ENCODE measurements at regions not wholly inside any gene's neighbourhood (a gene's known extent, or its start where the extent isn't known, plus 50 kb on each side); places are given as distances from the start of the nearest gene placed in this dataset.

- Histone ChIP-seq H3K27me3 (replicated peaks; ENCODE audit: insufficient read depth) (no peaks in the 10 kb centered on the region), H3K9me3 (no peaks in the 10 kb centered on the region), H3K4me1 (ENCODE audit: control insufficient read depth in 1 of 2, low read depth in 2 of 2) (no peaks in the 10 kb centered on the region), H3K4me3 (no peak overlapping the region), H3K36me3 (no peaks in the 10 kb centered on the region), H3K27ac (no peak overlapping the region)
- DNase-seq (ENCODE audit: low spot score) (no peak), ATAC-seq (ENCODE audit: insufficient number of reproducible peaks, low FRiP score, low read depth) (no peak)
- no peak for TF ChIP-seq CTCF (IDR thresholded peaks at IDR 0.05)
Measured at GRCh38 chr2:216289470-216289869, 82.8 kb downstream of the MARCHF4 start.

- Histone ChIP-seq H3K27me3 (replicated peaks; ENCODE audit: insufficient read depth) (no peaks in the 10 kb centered on the region), H3K4me3 (no peak overlapping the region), H3K9me3 (no peaks in the 10 kb centered on the region), H3K4me1 (ENCODE audit: control insufficient read depth in 1 of 2, low read depth in 2 of 2) (no peaks in the 10 kb centered on the region), H3K27ac (no peak overlapping the region), H3K36me3 (no peaks in the 10 kb centered on the region)
- DNase-seq (ENCODE audit: low spot score) (no peak), ATAC-seq (ENCODE audit: insufficient number of reproducible peaks, low FRiP score, low read depth) (no peak)
- TF ChIP-seq CTCF (IDR thresholded peaks at IDR 0.05), result no peak
Measured at GRCh38 chr2:216287251-216287650, 85.0 kb downstream of the MARCHF4 start.

GRCh38 chr2:216286616-216287231, 85.6 kb downstream of the MARCHF4 start:
- no peak overlapping the region for H3K27ac ChIP-seq
- H3K4me1 ChIP-seq (ENCODE audit: control insufficient read depth in 1 of 2, low read depth in 2 of 2), result no peaks in the 10 kb centered on the region
- H3K27me3 ChIP-seq (replicated peaks; ENCODE audit: insufficient read depth), result no peaks in the 10 kb centered on the region
- no peak for TF ChIP-seq CTCF (IDR thresholded peaks at IDR 0.05)
- H3K9me3 ChIP-seq, result no peaks in the 10 kb centered on the region
- DNase-seq (ENCODE audit: low spot score) (no peak), ATAC-seq (ENCODE audit: insufficient number of reproducible peaks, low FRiP score, low read depth) (no peak)
- no peaks in the 10 kb centered on the region for H3K36me3 ChIP-seq
- H3K4me3 ChIP-seq, result no peak overlapping the region

- no peaks in the 10 kb centered on the region for H3K36me3 ChIP-seq
- H3K27me3 ChIP-seq (replicated peaks; ENCODE audit: insufficient read depth), result no peaks in the 10 kb centered on the region
- no peaks in the 10 kb centered on the region for H3K9me3 ChIP-seq
- DNase-seq (ENCODE audit: low spot score), result no peak
- H3K4me3 ChIP-seq, result no peak overlapping the region
- TF ChIP-seq CTCF (IDR thresholded peaks at IDR 0.05), result no peak
- H3K4me1 ChIP-seq (ENCODE audit: control insufficient read depth in 1 of 2, low read depth in 2 of 2), result no peaks in the 10 kb centered on the region
- no peak for ATAC-seq (ENCODE audit: insufficient number of reproducible peaks, low FRiP score, low read depth)
- H3K27ac ChIP-seq, result no peak overlapping the region
Measured at GRCh38 chr2:216285701-216286100, 86.6 kb downstream of the MARCHF4 start.

GRCh38 chr2:216284708-216285107, 87.6 kb downstream of the MARCHF4 start:
- no peak for ATAC-seq (ENCODE audit: insufficient number of reproducible peaks, low FRiP score, low read depth)
- no peak overlapping the region for H3K27ac ChIP-seq
- DNase-seq (ENCODE audit: low spot score), result no peak
- no peaks in the 10 kb centered on the region for H3K9me3 ChIP-seq
- H3K36me3 ChIP-seq, result no peaks in the 10 kb centered on the region
- no peak for TF ChIP-seq CTCF (IDR thresholded peaks at IDR 0.05)
- H3K4me1 ChIP-seq (ENCODE audit: control insufficient read depth in 1 of 2, low read depth in 2 of 2), result no peaks in the 10 kb centered on the region
- no peaks in the 10 kb centered on the region for H3K27me3 ChIP-seq (replicated peaks; ENCODE audit: insufficient read depth)
- no peak overlapping the region for H3K4me3 ChIP-seq
